ENCODE measurements at regions not wholly inside any gene's neighbourhood (a gene's known extent, or its start where the extent isn't known, plus 50 kb on each side); places are given as distances from the start of the nearest gene placed in this dataset.
"Not testable (repeated sequence)": the region's sequence is repeated elsewhere in the genome, so short reads cannot be mapped to it uniquely, and the experiment has no call there.

- Mint-ChIP-seq H3K27me3 (ENCODE audit: low read depth in 3 of 3) (peaks cover 3 to 5% (median 5%) of the 10 kb centered on the region in 3 donors), H3K4me1 (no peaks in the 10 kb centered on the region), H3K4me3 (no peak overlapping the region), H3K27ac (no peak overlapping the region), H3K9me3 (no peaks in the 10 kb centered on the region), H3K36me3 (no peaks in the 10 kb centered on the region)
- no peak for DNase-seq
These were observed 152.7 kb upstream of the AUTS2 start for GRCh38 chr7:69445541-69445940.

GRCh38 chr7:69446213-69446612 is 152.1 kb upstream of the AUTS2 start:
- H3K36me3 Mint-ChIP-seq; H3K4me3 Mint-ChIP-seq; DNase-seq; H3K27ac Mint-ChIP-seq; H3K27me3 Mint-ChIP-seq (ENCODE audit: low read depth in 3 of 3); H3K4me1 Mint-ChIP-seq; H3K9me3 Mint-ChIP-seq: not testable (repeated sequence)

GRCh38 chr7:69448071-69448470 is 150.2 kb upstream of the AUTS2 start:
- no peak for DNase-seq
- H3K9me3 Mint-ChIP-seq, result no peaks in the 10 kb centered on the region
- no peaks in the 10 kb centered on the region for H3K36me3 Mint-ChIP-seq
- H3K4me3 Mint-ChIP-seq, result no peak overlapping the region
- no peak overlapping the region for H3K27ac Mint-ChIP-seq
- no peaks in the 10 kb centered on the region for H3K4me1 Mint-ChIP-seq
- peaks cover 2 to 5% (median 3%) of the 10 kb centered on the region in 3 donors for H3K27me3 Mint-ChIP-seq (ENCODE audit: low read depth in 3 of 3)

- Mint-ChIP-seq H3K27me3 (ENCODE audit: low read depth in 3 of 3) (peaks cover 0 to 3% (median 2%) of the 10 kb centered on the region in 3 donors), H3K4me1 (no peaks in the 10 kb centered on the region), H3K9me3 (no peaks in the 10 kb centered on the region)
These were observed 147.8 kb upstream of the AUTS2 start for GRCh38 chr7:69450456-69450855.

GRCh38 chr7:69451715-69452114 is 146.6 kb upstream of the AUTS2 start:
- Mint-ChIP-seq H3K9me3 (no peaks in the 10 kb centered on the region), H3K4me3 (no peak overlapping the region), H3K4me1 (no peaks in the 10 kb centered on the region), H3K27me3 (ENCODE audit: low read depth in 3 of 3) (peaks cover 0 to 3% (median 2%) of the 10 kb centered on the region in 3 donors), H3K36me3 (no peaks in the 10 kb centered on the region), H3K27ac (no peak overlapping the region)
- DNase-seq, result no peak

More at GRCh38 chr7:69450456-69450855, 147.8 kb upstream of the AUTS2 start:
- DNase-seq, result no peak
- H3K36me3 Mint-ChIP-seq, result no peaks in the 10 kb centered on the region
- no peak overlapping the region for H3K27ac Mint-ChIP-seq
- H3K4me3 Mint-ChIP-seq, result no peak overlapping the region

GRCh38 chr7:69452797-69453196 is 145.5 kb upstream of the AUTS2 start:
- no peak overlapping the region for H3K4me3 Mint-ChIP-seq
- H3K27me3 Mint-ChIP-seq (ENCODE audit: low read depth in 3 of 3), result peaks cover 0 to 3% (median 2%) of the 10 kb centered on the region in 3 donors
- no peak overlapping the region for H3K27ac Mint-ChIP-seq
- no peaks in the 10 kb centered on the region for H3K9me3 Mint-ChIP-seq
- no peaks in the 10 kb centered on the region for H3K36me3 Mint-ChIP-seq
- H3K4me1 Mint-ChIP-seq, result no peaks in the 10 kb centered on the region
- no peak for DNase-seq

GRCh38 chr7:69457595-69458504 is 140.4 kb upstream of the AUTS2 start:
- no peak overlapping the region for H3K4me3 Mint-ChIP-seq
- H3K27ac Mint-ChIP-seq, result no peak overlapping the region
- peaks cover 0 to 5% (median 2%) of the 10 kb centered on the region in 3 donors for H3K27me3 Mint-ChIP-seq (ENCODE audit: low read depth in 3 of 3)

GRCh38 chr7:69464035-69464434 is 134.2 kb upstream of the AUTS2 start:
- peaks cover 0 to 3% (median 2%) of the 10 kb centered on the region in 3 donors for H3K27me3 Mint-ChIP-seq (ENCODE audit: low read depth in 3 of 3)
- no peak for DNase-seq
- no peak overlapping the region for H3K27ac Mint-ChIP-seq
- no peaks in the 10 kb centered on the region for H3K4me1 Mint-ChIP-seq
- no peaks in the 10 kb centered on the region for H3K36me3 Mint-ChIP-seq
- H3K4me3 Mint-ChIP-seq, result no peak overlapping the region
- H3K9me3 Mint-ChIP-seq, result no peaks in the 10 kb centered on the region

More at GRCh38 chr7:69457595-69458504, 140.4 kb upstream of the AUTS2 start:
- DNase-seq, result no peak
- Mint-ChIP-seq H3K9me3 (no peaks in the 10 kb centered on the region), H3K36me3 (no peaks in the 10 kb centered on the region), H3K4me1 (no peaks in the 10 kb centered on the region)

- H3K27ac Mint-ChIP-seq, result no peak overlapping the region
- no peaks in the 10 kb centered on the region for H3K9me3 Mint-ChIP-seq
- no peak overlapping the region for H3K4me3 Mint-ChIP-seq
- no peaks in the 10 kb centered on the region for H3K36me3 Mint-ChIP-seq
- no peak for DNase-seq
- no peaks in the 10 kb centered on the region for H3K4me1 Mint-ChIP-seq
- H3K27me3 Mint-ChIP-seq (ENCODE audit: low read depth in 3 of 3), result peaks cover 0 to 3% (median 0%) of the 10 kb centered on the region in 3 donors
These were observed 133.0 kb upstream of the AUTS2 start for GRCh38 chr7:69465262-69465661.

- H3K36me3 Mint-ChIP-seq, result no peaks in the 10 kb centered on the region
- peaks cover 0 to 2% (median 0%) of the 10 kb centered on the region in 3 donors for H3K27me3 Mint-ChIP-seq (ENCODE audit: low read depth in 3 of 3)
- no peaks in the 10 kb centered on the region for H3K4me1 Mint-ChIP-seq
- no peak overlapping the region for H3K4me3 Mint-ChIP-seq
- DNase-seq, result no peak
- H3K9me3 Mint-ChIP-seq, result no peaks in the 10 kb centered on the region
- H3K27ac Mint-ChIP-seq, result no peak overlapping the region
These were observed 130.4 kb upstream of the AUTS2 start for GRCh38 chr7:69467826-69468225.

- no peaks in the 10 kb centered on the region for H3K4me1 Mint-ChIP-seq
- H3K4me3 Mint-ChIP-seq, result no peak overlapping the region
- peaks cover 0 to 4% (median 0%) of the 10 kb centered on the region in 3 donors for H3K27me3 Mint-ChIP-seq (ENCODE audit: low read depth in 3 of 3)
- H3K9me3 Mint-ChIP-seq, result no peaks in the 10 kb centered on the region
- no peak for DNase-seq
- no peaks in the 10 kb centered on the region for H3K36me3 Mint-ChIP-seq
- H3K27ac Mint-ChIP-seq, result no peak overlapping the region
These were observed 121.9 kb upstream of the AUTS2 start for GRCh38 chr7:69476416-69476815.

GRCh38 chr7:69482676-69483075 is 115.6 kb upstream of the AUTS2 start:
- Mint-ChIP-seq H3K27ac (no peak overlapping the region), H3K4me3 (no peak overlapping the region), H3K27me3 (ENCODE audit: low read depth in 3 of 3) (no peaks in the 10 kb centered on the region), H3K4me1 (peaks cover 0 to 7% of the 10 kb centered on the region in 2 donors), H3K9me3 (no peaks in the 10 kb centered on the region), H3K36me3 (no peaks in the 10 kb centered on the region)
- no peak for DNase-seq

GRCh38 chr7:69489533-69489932 is 108.7 kb upstream of the AUTS2 start:
- no peaks in the 10 kb centered on the region for H3K9me3 Mint-ChIP-seq
- no peaks in the 10 kb centered on the region for H3K36me3 Mint-ChIP-seq
- DNase-seq, result no peak
- H3K4me3 Mint-ChIP-seq, result no peak overlapping the region
- H3K27ac Mint-ChIP-seq, result no peak overlapping the region
- H3K4me1 Mint-ChIP-seq, result peaks cover 0 to 7% of the 10 kb centered on the region in 2 donors
- H3K27me3 Mint-ChIP-seq (ENCODE audit: low read depth in 3 of 3), result peaks cover 0 to 4% (median 2%) of the 10 kb centered on the region in 3 donors

GRCh38 chr7:69498671-69499070 is 99.6 kb upstream of the AUTS2 start:
- H3K9me3 Mint-ChIP-seq, result peaks cover 0 to 5% (median 0%) of the 10 kb centered on the region in 6 donors
- H3K4me1 Mint-ChIP-seq, result no peaks in the 10 kb centered on the region
- H3K27me3 Mint-ChIP-seq (ENCODE audit: low read depth in 3 of 3), result peaks cover 0 to 14% (median 2%) of the 10 kb centered on the region in 3 donors
- no peaks in the 10 kb centered on the region for H3K36me3 Mint-ChIP-seq
- no peak for DNase-seq
- H3K4me3 Mint-ChIP-seq, result no peak overlapping the region
- no peak overlapping the region for H3K27ac Mint-ChIP-seq

All from immature natural killer cell (primary cell).